ENCODE measurements at regions not wholly inside any gene's neighbourhood (a gene's known extent, or its start where the extent isn't known, plus 50 kb on each side); places are given as distances from the start of the nearest gene placed in this dataset.
"Not testable (repeated sequence)": the region's sequence is repeated elsewhere in the genome, so short reads cannot be mapped to it uniquely, and the experiment has no call there.

DNA sequence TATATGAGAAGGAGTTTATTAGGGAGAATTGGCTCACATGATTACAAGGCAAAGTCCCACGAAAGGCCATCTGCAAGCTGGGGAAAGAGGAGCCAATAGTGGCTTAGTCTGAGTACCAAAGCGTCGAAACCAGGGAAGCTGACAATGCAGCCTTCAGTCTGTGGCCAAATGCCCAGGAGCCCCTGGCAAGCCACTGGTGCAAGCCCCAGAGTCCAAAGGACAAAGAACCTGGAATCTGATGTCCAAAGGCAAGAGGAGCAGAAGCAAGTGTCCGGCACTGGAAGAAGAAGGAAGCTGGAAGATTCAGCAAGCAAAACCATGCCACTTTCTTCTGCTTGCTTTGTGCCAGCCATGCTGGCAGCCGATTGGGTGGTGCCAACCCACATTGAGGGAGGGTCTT lies 74.3 kb upstream of the NPAS2 start:
- Histone ChIP-seq H3K27ac (no peak overlapping the region), H3K36me3 (no peaks in the 10 kb centered on the region), H3K9me3 (no peaks in the 10 kb centered on the region), H3K4me3 (replicated peaks in 1 of 3) (no peak overlapping the region), H3K27me3 (no peaks in the 10 kb centered on the region), H3K4me1 (no peaks in the 10 kb centered on the region)
- intact Hi-C loops (cut with DNase I) = no loop called here
- TF ChIP-seq, protein P1, sequence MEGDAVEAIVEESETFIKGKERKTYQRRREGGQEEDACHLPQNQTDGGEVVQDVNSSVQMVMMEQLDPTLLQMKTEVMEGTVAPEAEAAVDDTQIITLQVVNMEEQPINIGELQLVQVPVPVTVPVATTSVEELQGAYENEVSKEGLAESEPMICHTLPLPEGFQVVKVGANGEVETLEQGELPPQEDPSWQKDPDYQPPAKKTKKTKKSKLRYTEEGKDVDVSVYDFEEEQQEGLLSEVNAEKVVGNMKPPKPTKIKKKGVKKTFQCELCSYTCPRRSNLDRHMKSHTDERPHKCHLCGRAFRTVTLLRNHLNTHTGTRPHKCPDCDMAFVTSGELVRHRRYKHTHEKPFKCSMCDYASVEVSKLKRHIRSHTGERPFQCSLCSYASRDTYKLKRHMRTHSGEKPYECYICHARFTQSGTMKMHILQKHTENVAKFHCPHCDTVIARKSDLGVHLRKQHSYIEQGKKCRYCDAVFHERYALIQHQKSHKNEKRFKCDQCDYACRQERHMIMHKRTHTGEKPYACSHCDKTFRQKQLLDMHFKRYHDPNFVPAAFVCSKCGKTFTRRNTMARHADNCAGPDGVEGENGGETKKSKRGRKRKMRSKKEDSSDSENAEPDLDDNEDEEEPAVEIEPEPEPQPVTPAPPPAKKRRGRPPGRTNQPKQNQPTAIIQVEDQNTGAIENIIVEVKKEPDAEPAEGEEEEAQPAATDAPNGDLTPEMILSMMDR (IDR thresholded peaks at IDR 0.05) = no peak
- WGBS, 2 donors = 86 to 98% methylated on average over 5 of the region's 5 CpGs
- no peak for DNase-seq

DNA sequence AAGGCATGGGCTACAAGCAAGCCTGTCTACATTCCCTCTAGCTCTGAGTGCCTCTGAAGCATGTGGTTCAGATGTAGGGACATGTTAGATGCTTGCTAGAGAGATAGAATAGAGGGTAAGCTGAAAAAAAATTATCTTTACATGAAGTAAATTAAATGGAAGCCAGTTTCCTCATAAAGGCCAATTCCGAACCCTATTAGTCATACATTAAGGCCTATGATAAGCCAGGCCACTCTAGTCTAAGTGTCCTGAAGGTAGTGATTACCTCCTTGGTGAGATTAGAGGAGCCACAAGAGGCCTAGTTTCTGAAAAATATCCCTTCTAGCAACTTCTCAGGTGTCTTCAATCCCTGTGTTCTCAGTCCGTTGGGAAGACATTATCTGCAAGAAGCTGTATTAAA lies 72.4 kb upstream of the NPAS2 start:
- Histone ChIP-seq H3K9me3 (no peaks in the 10 kb centered on the region), H3K4me3 (replicated peaks in 1 of 3) (no peak overlapping the region), H3K27me3 (no peaks in the 10 kb centered on the region), H3K36me3 (no peaks in the 10 kb centered on the region), H3K4me1 (no peaks in the 10 kb centered on the region), H3K27ac (no peak overlapping the region)
- DNase-seq = no peak
- intact Hi-C loops (cut with DNase I) = no loop called here
- TF ChIP-seq, protein P1 (IDR thresholded peaks at IDR 0.05) = no peak
- no peak for TF ChIP-seq POLR2A (IDR thresholded peaks at IDR 0.05)
- WGBS, 2 donors = 98 to 100% methylated on average over 2 of the region's 2 CpGs

DNA sequence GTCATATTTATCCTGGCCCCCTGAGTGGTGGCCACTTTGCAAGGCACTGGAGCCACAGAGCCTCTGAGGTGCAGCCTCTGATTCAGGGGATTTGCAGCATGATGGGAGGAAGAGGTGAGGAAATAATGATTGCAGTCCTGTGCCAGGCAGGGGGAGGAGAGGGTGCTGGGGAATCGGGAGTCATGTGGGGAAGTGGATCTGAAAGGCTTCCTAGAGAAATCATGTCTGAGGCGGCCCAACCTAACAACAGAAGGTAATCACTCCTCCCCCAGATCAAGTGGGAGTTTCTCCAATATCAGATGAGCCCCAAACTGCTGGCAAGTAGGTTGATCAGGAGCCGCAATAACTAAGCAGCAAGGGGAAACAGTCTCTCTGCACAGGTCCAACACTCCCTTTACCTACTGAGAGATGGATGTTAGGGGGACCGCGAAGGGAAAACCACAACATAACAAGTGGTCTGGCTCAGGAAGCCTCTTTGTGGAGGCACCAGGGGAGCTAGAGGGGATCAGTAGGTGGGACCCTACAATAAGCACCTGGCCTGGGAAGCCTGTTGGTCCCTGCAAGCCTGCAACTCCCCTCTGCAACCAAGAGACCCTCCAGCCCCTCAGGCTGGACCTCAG lies 71.8 kb upstream of the NPAS2 start:
- no peaks in the 10 kb centered on the region for H3K9me3 ChIP-seq
- no peaks in the 10 kb centered on the region for H3K4me1 ChIP-seq
- no peak overlapping the region for H3K4me3 ChIP-seq (replicated peaks in 1 of 3)
- no peak for DNase-seq
- H3K27me3 ChIP-seq = no peaks in the 10 kb centered on the region
- no peak overlapping the region for H3K27ac ChIP-seq
- H3K36me3 ChIP-seq = no peaks in the 10 kb centered on the region
- 80 to 89% methylated on average over 5 of the region's 5 CpGs for WGBS, 2 donors
- intact Hi-C loops (cut with DNase I) = no loop called here
- TF ChIP-seq, protein P1 (IDR thresholded peaks at IDR 0.05) = no peak
- TF ChIP-seq POLR2A (IDR thresholded peaks at IDR 0.05) = no peak

DNA sequence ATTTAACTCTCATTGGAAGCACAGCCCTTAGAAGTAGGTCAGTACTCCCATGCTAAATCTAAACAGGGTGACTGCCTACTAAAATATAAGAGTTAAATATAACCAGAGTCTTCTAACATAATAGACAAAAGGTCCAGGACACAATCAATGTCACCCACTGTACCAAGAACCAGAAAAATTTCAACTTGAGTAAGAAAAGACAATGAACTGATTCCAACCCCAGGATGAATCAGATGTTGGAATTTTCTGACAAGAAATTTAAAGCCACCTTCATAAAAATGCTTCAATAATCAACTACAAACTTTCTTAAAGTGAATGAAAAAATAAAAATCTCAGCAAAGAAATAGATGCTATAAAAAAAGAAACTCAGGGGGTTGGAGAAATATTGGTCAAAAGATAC lies 71.3 kb upstream of the NPAS2 start:
- TF ChIP-seq POLR2A (IDR thresholded peaks at IDR 0.05) = no peak
- TF ChIP-seq, protein P1 (IDR thresholded peaks at IDR 0.05) = no peak
- no peaks in the 10 kb centered on the region for H3K27me3 ChIP-seq
- no peak overlapping the region for H3K27ac ChIP-seq
- H3K36me3 ChIP-seq = no peaks in the 10 kb centered on the region
- no peaks in the 10 kb centered on the region for H3K9me3 ChIP-seq
- intact Hi-C loops (cut with DNase I) = no loop called here
- DNase-seq = no peak
- no peak overlapping the region for H3K4me3 ChIP-seq (replicated peaks in 1 of 3)
- H3K4me1 ChIP-seq = no peaks in the 10 kb centered on the region

DNA sequence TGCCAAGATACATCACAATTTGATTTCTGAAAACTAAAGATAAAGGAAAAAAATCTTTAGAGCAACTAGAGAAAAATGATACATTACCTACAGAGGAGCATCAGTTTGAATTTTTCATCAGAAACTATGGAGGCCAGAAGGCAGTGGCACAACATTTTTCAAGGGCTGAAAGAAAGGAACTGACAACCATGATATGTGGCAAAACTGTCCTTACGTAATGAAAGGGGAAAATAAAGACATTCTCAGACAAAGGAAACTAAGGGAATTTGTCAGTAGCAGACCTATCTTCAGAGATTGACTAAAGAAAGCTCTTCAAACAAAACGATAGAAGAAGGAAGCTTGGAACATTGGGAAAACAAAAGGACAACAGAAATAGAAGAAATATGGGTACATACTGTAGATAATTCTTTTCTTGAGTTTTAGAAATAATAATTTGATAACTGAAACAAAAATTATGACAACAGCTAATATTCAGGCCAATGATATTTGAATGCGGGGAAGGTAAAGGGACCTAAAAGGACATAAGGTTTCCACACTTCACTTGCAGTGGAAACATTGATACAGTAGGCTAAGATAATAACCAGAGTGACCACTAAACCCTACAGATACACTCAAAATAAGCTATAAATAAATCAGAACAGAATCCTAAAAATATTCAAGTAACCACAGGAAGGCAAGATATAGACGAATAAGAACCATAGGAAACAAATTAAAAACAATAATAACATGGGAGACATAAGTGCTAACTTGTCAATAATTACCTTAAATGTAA lies 70.0 kb upstream of the NPAS2 start:
- H3K27me3 ChIP-seq = no peaks in the 10 kb centered on the region
- no peaks in the 10 kb centered on the region for H3K4me1 ChIP-seq
- H3K36me3 ChIP-seq = no peaks in the 10 kb centered on the region
- H3K27ac ChIP-seq = no peak overlapping the region
- intact Hi-C loops (cut with DNase I) = no loop called here
- TF ChIP-seq, protein P1 (IDR thresholded peaks at IDR 0.05) = no peak
- TF ChIP-seq POLR2A (IDR thresholded peaks at IDR 0.05) = no peak
- 87 to 91% methylated on average over 4 of the region's 4 CpGs for WGBS, 2 donors
- H3K9me3 ChIP-seq = no peaks in the 10 kb centered on the region
- no peak overlapping the region for H3K4me3 ChIP-seq (replicated peaks in 1 of 3)
- no peak for DNase-seq

DNA sequence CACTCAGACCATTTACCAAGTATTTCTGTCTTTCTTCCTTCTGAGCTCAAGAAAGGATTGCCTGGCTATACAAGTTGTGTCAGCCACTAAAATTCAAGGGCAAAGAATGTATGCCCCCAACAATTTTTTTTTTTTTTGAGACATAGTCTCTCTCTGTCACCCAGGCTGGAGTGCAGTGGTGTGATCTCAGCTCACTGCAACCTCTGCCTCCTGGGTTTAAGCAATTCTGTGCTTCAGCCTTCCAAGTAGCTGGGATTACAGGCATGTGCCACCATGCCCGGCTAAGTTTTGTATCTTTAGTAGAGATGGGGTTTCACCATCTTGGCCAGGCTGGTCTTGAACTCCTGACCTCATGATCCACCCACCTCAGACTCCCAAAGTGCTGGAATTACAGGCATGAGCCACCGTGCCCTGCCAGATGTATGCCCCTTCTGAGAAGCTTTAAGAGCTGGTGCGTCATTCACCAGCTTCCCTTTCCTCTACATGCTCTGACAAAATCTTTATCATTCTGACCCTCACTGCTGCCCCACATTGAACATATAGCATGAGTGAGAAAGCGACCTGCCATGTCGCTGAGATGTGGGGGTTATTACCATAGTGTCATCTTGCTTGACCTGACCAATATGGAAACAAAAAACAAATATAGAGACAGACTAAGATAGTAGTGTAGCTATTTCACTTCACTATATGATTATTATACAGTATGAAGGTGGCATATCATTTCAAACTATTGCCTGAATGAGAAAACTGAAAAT lies 67.9 kb upstream of the NPAS2 start:
- H3K27me3 ChIP-seq; H3K9me3 ChIP-seq; intact Hi-C loops (cut with DNase I); H3K4me3 ChIP-seq (replicated peaks in 1 of 3); DNase-seq; H3K36me3 ChIP-seq; H3K27ac ChIP-seq; H3K4me1 ChIP-seq: not testable (repeated sequence)
- WGBS, 2 donors = 91% methylated on average over 5 of the region's 5 CpGs
